ENCODE measurements at regions not wholly inside any gene's neighbourhood (a gene's known extent, or its start where the extent isn't known, plus 50 kb on each side); places are given as distances from the start of the nearest gene placed in this dataset.

GRCh38 chrX:22397566-22397965 is 124.9 kb downstream of the CBLL2 start:
- no peaks in the 10 kb centered on the region for H3K27me3 ChIP-seq (ENCODE audit: insufficient read depth, poor library complexity, severe bottlenecking)
- no peak overlapping the region for H3K27ac ChIP-seq (ENCODE audit: poor library complexity, severe bottlenecking)
- no peaks in the 10 kb centered on the region for H3K36me3 ChIP-seq (ENCODE audit: low read depth)
- H3K4me3 ChIP-seq (ENCODE audit: severe bottlenecking) = no peak overlapping the region
- DNase-seq (ENCODE audit: low spot score) (no peak), ATAC-seq (ENCODE audit: low read depth) (peak; percentile 23; the same call in 1 of the 3 replicates)
- H3K9me3 ChIP-seq (ENCODE audit: severe bottlenecking) = no peaks in the 10 kb centered on the region
- H3K4me1 ChIP-seq (ENCODE audit: insufficient read depth, poor library complexity, severe bottlenecking) = peaks cover 13% of the 10 kb centered on the region
- TF ChIP-seq, protein P1, sequence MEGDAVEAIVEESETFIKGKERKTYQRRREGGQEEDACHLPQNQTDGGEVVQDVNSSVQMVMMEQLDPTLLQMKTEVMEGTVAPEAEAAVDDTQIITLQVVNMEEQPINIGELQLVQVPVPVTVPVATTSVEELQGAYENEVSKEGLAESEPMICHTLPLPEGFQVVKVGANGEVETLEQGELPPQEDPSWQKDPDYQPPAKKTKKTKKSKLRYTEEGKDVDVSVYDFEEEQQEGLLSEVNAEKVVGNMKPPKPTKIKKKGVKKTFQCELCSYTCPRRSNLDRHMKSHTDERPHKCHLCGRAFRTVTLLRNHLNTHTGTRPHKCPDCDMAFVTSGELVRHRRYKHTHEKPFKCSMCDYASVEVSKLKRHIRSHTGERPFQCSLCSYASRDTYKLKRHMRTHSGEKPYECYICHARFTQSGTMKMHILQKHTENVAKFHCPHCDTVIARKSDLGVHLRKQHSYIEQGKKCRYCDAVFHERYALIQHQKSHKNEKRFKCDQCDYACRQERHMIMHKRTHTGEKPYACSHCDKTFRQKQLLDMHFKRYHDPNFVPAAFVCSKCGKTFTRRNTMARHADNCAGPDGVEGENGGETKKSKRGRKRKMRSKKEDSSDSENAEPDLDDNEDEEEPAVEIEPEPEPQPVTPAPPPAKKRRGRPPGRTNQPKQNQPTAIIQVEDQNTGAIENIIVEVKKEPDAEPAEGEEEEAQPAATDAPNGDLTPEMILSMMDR (IDR thresholded peaks at IDR 0.05; ENCODE audit: poor library complexity, severe bottlenecking) = no peak

GRCh38 chrX:22399437-22400192 is 126.9 kb downstream of the CBLL2 start:
- TF ChIP-seq, protein P1 (IDR thresholded peaks at IDR 0.05; ENCODE audit: poor library complexity, severe bottlenecking) = no peak

GRCh38 chrX:22404297-22404696 is 131.6 kb downstream of the CBLL2 start:
- TF ChIP-seq, protein P1 (IDR thresholded peaks at IDR 0.05; ENCODE audit: poor library complexity, severe bottlenecking) = no peak
- H3K4me1 ChIP-seq (ENCODE audit: insufficient read depth, poor library complexity, severe bottlenecking) = no peaks in the 10 kb centered on the region
- no peaks in the 10 kb centered on the region for H3K9me3 ChIP-seq (ENCODE audit: severe bottlenecking)
- H3K36me3 ChIP-seq (ENCODE audit: low read depth) = no peaks in the 10 kb centered on the region
- DNase-seq (ENCODE audit: low spot score) (no peak), ATAC-seq (ENCODE audit: low read depth) (no peak)
- H3K27me3 ChIP-seq (ENCODE audit: insufficient read depth, poor library complexity, severe bottlenecking) = no peaks in the 10 kb centered on the region
- H3K27ac ChIP-seq (ENCODE audit: poor library complexity, severe bottlenecking) = no peak overlapping the region
- no peak overlapping the region for H3K4me3 ChIP-seq (ENCODE audit: severe bottlenecking)

More at GRCh38 chrX:22399437-22400192, 126.9 kb downstream of the CBLL2 start:
- no peak overlapping the region for H3K4me3 ChIP-seq (ENCODE audit: severe bottlenecking)
- no peak overlapping the region for H3K27ac ChIP-seq (ENCODE audit: poor library complexity, severe bottlenecking)
- no peaks in the 10 kb centered on the region for H3K9me3 ChIP-seq (ENCODE audit: severe bottlenecking)
- no peaks in the 10 kb centered on the region for H3K27me3 ChIP-seq (ENCODE audit: insufficient read depth, poor library complexity, severe bottlenecking)
- DNase-seq (ENCODE audit: low spot score) (no peak), ATAC-seq (ENCODE audit: low read depth) (0 out of 3 replicates have a peak, but pooled peaks have one; percentile 25)
- H3K4me1 ChIP-seq (ENCODE audit: insufficient read depth, poor library complexity, severe bottlenecking) = peaks cover 13% of the 10 kb centered on the region
- no peaks in the 10 kb centered on the region for H3K36me3 ChIP-seq (ENCODE audit: low read depth)

GRCh38 chrX:22406201-22406737 is 133.6 kb downstream of the CBLL2 start:
- TF ChIP-seq, protein P1 (IDR thresholded peaks at IDR 0.05; ENCODE audit: poor library complexity, severe bottlenecking) = no peak
- Histone ChIP-seq H3K27me3 (ENCODE audit: insufficient read depth, poor library complexity, severe bottlenecking) (no peaks in the 10 kb centered on the region), H3K4me1 (ENCODE audit: insufficient read depth, poor library complexity, severe bottlenecking) (no peaks in the 10 kb centered on the region), H3K4me3 (ENCODE audit: severe bottlenecking) (no peak overlapping the region), H3K9me3 (ENCODE audit: severe bottlenecking) (no peaks in the 10 kb centered on the region), H3K36me3 (ENCODE audit: low read depth) (no peaks in the 10 kb centered on the region), H3K27ac (ENCODE audit: poor library complexity, severe bottlenecking) (no peak overlapping the region)
- no peak for DNase-seq (ENCODE audit: low spot score)
- no peak for ATAC-seq (ENCODE audit: low read depth)

GRCh38 chrX:22409418-22409817 is 136.7 kb downstream of the CBLL2 start:
- TF ChIP-seq, protein P1 (IDR thresholded peaks at IDR 0.05; ENCODE audit: poor library complexity, severe bottlenecking) = no peak
- no peaks in the 10 kb centered on the region for H3K36me3 ChIP-seq (ENCODE audit: low read depth)

More at GRCh38 chrX:22409418-22409817, 136.7 kb downstream of the CBLL2 start:
- DNase-seq (ENCODE audit: low spot score) (no peak), ATAC-seq (ENCODE audit: low read depth) (no peak)
- Histone ChIP-seq H3K4me3 (ENCODE audit: severe bottlenecking) (no peak overlapping the region), H3K9me3 (ENCODE audit: severe bottlenecking) (no peaks in the 10 kb centered on the region), H3K27me3 (ENCODE audit: insufficient read depth, poor library complexity, severe bottlenecking) (no peaks in the 10 kb centered on the region), H3K4me1 (ENCODE audit: insufficient read depth, poor library complexity, severe bottlenecking) (no peaks in the 10 kb centered on the region), H3K27ac (ENCODE audit: poor library complexity, severe bottlenecking) (no peak overlapping the region)
